WTC11 (cell line): ENCODE measurements at regions not wholly inside any gene's neighbourhood (a gene's known extent, or its start where the extent isn't known, plus 50 kb on each side); places are given as distances from the start of the nearest gene placed in this dataset.

Experiments
- ETV6 ChIP-seq: sonication (generic); formaldehyde crosslinking; IDR thresholded peaks from 2 replicates; pipeline ENCODE4 v1.8.1; 2022; ENCODE audit warnings: mild to moderate bottlenecking, missing genetic modification reagents
- ZBTB21 ChIP-seq: sonication (generic); formaldehyde crosslinking; IDR thresholded peaks from 2 replicates; pipeline ENCODE4 v1.8.1; 2023; ENCODE audit warnings: mild to moderate bottlenecking, missing genetic modification reagents, borderline replicate concordance
- TF ChIP-seq, protein P1 (sequence below): fragments of 200-600 bp; IDR thresholded peaks from 2 replicates; pipeline ENCODE4 v1.8.0; 2022; ENCODE audit warnings: antibody characterized with exemption
- TF ChIP-seq, protein P2 (sequence below): sonication (generic); formaldehyde crosslinking; IDR thresholded peaks from 2 replicates; pipeline ENCODE4 v1.8.0; 2022; ENCODE audit warnings: mild to moderate bottlenecking, missing genetic modification reagents

DNA sequence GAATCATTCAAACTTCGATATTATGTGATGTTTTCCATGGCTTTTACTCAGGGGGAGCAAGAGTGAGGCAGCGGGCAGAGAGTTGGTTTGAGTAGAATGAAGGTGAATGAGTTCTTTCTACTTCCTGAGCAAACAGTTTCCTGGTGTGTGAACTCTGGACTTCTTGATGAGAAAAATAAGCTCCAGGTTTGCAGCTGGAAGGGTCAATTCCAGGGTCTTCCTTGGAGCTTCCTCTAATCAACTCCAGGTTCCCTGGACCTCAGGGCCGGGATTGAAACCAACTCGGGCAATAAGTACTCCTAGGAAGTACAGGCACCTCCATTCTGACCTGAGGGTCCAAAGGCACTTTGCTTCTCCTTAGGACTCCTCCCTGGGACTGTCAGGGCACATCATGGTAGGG lies 243.6 kb upstream of the ONECUT1 start:
- no peak for TF ChIP-seq ZBTB21 (CRISPR knock-in tag)
- TF ChIP-seq, protein P1, sequence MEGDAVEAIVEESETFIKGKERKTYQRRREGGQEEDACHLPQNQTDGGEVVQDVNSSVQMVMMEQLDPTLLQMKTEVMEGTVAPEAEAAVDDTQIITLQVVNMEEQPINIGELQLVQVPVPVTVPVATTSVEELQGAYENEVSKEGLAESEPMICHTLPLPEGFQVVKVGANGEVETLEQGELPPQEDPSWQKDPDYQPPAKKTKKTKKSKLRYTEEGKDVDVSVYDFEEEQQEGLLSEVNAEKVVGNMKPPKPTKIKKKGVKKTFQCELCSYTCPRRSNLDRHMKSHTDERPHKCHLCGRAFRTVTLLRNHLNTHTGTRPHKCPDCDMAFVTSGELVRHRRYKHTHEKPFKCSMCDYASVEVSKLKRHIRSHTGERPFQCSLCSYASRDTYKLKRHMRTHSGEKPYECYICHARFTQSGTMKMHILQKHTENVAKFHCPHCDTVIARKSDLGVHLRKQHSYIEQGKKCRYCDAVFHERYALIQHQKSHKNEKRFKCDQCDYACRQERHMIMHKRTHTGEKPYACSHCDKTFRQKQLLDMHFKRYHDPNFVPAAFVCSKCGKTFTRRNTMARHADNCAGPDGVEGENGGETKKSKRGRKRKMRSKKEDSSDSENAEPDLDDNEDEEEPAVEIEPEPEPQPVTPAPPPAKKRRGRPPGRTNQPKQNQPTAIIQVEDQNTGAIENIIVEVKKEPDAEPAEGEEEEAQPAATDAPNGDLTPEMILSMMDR, result no peak
- TF ChIP-seq, protein P2, sequence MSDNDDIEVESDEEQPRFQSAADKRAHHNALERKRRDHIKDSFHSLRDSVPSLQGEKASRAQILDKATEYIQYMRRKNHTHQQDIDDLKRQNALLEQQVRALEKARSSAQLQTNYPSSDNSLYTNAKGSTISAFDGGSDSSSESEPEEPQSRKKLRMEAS (CRISPR knock-in tag), result no peak
- no peak for TF ChIP-seq ETV6 (CRISPR knock-in tag)
